GM18951 (cell line): ENCODE measurements at regions not wholly inside any gene's neighbourhood (a gene's known extent, or its start where the extent isn't known, plus 50 kb on each side); places are given as distances from the start of the nearest gene placed in this dataset.
"Not testable (repeated sequence)": the region's sequence is repeated elsewhere in the genome, so short reads cannot be mapped to it uniquely, and the experiment has no call there.

Source experiments
- POLR2A ChIP-seq: IDR thresholded peaks from 4 replicates; pipeline ENCODE4 v1.6.1; 2011; ENCODE audit warnings: mild to moderate bottlenecking; ENCODE audit not compliant: insufficient read length, insufficient read depth; ENCODE audit errors: extremely low read depth
- in situ Hi-C: fragments of 300-500 bp; cut with MboI; formaldehyde crosslinking; loops from one replicate; pipeline ENCODE4 v1.12.0; 2022; ENCODE audit warnings: low sequenced_read_pairs, mixed read lengths, inconsistent platforms; ENCODE audit not compliant: unreplicated experiment

DNA sequence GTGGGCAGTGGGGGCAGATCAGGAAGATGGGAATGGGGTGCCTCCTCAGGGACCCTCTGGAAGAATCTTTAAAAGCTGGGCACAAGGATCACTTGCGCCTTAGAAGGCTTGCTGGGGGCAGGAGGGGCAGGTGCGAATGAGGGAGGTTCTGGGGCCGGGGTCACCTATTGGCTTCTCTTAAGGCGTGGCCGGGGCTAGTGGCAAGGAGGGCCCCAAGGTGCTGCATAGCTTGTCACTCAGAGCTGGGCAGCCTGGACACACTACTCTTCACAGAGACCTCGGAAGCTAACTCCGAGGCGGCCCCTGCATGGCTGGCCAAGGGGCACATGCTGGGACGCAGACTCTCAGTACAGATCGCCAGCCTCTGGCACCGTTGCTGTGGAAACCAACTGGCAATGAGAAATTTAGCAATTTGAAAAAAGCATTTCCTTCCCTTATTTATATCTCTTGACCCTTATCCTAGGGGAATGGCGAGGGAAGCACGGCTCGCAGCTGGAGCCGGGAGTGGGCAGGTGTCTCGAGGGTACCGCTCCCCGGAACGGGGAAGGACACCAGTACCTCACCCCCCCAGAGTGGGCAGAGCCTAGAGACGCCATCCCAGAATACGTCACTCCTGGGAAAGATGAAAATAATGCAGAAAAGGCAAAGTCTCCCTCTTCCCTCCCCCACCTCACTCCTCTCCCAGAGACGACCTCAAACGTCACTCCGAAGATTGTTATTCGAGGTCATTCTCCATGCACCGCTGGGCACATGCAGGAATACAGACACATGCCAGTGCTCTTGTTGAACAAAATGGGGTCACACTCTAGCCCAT lies 188.1 kb downstream of the CTTN start:
- TF ChIP-seq POLR2A = no peak

DNA sequence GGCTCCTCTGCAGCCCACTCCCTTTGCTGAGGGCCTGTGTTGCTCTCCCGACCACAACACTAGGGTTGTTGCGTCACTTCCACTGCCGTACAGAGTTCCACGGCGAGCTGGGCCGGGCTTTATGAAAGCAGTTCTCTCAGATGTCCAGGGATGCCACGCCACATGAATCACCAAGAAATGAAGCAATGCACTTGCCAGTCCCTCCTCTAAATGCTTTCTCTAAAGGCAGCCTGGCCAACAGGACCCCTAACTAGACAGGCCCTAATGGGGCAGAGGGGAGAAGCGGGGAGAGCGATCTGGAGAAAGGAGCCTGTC lies 188.7 kb downstream of the CTTN start:
- in situ Hi-C loops = no loop called here
- no peak for TF ChIP-seq POLR2A

More for the DNA sequence above, 188.1 kb downstream of the CTTN start:
- in situ Hi-C loops = no loop called here

DNA sequence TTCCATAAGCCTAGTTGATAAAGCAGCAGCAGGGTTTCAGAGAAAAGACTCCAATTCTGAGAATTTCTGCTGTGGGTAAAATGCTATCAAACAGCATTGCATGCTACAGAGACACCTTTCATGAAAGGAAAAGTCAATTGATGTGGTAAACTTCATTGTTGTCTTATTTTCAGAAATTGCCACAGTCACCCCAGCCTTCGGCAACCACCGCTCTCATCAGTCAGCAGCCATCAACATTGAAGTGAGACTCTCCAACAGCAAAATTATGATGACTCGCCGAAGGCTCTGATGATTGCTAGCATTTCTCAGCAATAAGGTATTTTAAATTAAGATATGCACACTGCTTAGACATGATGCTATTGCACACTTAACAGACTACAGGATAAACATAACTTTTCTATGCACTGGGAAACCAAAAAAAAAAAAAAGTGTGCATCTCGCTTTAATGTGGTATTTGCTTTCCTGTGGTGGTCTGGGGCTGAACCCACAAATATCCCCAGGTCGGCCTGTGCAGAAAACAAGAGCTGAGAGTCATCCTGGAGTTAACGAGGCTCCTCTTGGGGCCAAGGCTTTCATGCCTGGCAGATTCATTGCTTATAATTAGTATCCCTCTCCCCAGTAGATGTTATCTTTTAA lies 192.1 kb downstream of the CTTN start:
- in situ Hi-C loops = no loop called here
- no peak for TF ChIP-seq POLR2A

DNA sequence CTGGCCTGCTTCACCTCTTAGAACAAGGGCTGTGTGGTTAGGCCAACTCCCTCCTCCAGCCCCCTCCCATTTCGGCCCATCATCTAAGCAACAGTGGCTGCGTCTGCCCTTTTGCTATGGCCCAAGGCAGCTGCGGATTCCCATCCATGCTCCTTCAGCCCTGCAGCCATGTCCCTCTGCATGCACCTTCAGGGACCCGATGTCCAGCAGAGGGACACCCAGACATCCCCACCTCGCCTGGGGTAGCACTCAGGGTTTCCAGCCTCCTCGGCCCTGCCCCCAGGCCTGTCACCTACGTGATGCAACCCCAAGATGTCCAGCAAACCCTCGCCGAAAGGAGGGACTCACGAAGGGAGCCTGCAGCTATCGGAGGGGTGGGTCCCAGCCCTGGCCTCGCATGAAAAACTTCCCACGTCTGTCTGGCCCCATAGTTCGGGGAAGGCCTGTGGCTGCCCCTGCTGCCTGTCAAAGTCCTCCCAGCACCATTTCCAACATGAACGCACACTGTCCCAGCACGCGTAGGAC lies 194.4 kb downstream of the CTTN start:
- in situ Hi-C loops = no loop called here

DNA sequence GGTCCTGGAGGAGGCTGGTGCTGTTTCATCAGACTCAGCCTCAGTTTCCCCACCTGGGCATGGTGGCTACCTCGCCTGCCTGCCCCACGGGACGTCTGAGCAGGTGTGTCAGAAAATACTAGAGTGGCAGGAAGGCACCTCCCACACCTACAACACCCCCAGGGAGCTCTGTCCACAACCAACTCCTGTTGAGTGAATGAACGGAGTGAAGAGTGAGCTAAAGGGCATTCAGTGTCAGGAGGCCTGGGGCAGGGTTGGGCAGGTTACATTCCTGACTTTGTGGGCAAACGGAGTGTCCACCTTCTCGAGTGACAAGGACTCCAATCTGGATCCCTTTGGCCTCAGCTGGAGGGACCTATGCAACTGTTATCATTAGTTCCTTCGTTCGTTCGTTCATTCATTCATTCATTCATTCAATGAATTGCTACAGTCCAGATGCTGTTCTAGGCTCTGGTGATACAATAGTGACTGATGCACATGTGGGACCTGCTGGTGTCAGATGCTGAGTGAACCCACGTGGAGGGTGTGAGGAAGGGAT lies 195.2 kb downstream of the CTTN start:
- no peak for TF ChIP-seq POLR2A
- in situ Hi-C loops = no loop called here

More for the DNA sequence above, 194.4 kb downstream of the CTTN start:
- TF ChIP-seq POLR2A = no peak

DNA sequence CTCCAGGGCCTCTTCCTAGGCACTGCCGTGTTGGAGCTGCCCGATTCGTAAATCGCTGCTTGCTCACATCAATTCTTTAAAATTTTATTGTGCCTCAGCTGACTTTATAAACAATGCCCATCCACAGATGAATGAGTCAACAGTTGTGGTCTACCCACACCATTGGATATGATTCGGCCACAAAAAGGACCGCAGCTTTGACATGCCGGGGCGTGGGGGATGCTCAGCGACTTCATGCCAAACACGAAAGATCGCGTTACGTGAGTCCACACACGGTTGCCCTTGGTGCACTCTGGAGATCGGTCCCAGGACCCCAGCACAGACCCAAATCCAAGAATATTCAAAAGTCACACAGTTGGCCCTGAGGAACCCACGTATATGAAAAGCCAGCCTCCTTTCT lies 195.7 kb downstream of the CTTN start:
- no peak for TF ChIP-seq POLR2A
- in situ Hi-C loops = no loop called here

DNA sequence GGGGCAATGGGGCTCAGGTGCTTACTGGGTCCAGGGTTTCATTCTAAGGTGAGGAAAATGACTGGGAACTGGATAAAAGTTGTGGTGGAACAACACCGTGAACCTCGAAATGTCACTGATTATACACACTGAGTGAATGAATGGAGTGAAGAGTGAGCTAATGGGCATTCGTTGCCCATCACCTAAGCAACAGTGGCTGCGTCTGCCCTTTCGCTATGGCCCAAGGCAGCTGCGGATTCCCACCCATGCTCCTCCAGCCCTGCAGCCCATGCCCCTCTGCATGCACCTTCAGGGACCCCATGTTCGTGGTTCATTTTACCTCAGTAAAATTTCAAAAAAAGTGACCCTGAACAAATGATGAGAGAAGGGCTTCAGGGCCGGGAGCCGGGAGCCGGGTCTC lies 196.3 kb downstream of the CTTN start:
- no peak for TF ChIP-seq POLR2A
- in situ Hi-C loops = no loop called here

DNA sequence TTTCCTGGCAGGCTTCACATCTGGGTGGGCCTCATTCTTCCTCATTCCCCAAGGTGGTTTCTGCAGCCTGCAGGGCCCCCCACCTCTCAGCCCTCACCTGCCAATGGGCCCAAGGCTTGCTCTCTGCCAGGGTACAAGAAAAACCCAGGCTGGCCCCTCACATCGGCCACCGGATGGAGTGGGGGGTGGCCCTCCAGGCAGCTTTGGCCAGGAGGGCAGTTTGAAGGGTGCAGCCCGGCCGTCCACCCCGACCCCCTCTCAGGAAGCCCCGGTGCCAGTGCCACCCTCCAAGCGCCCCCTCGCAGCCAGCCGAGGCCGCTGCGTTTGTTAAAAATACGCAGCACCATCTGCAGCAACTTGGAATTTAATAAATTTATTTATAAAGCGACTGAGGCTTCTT lies 196.7 kb downstream of the CTTN start:
- TF ChIP-seq POLR2A = no peak
- in situ Hi-C loops = no loop called here

DNA sequence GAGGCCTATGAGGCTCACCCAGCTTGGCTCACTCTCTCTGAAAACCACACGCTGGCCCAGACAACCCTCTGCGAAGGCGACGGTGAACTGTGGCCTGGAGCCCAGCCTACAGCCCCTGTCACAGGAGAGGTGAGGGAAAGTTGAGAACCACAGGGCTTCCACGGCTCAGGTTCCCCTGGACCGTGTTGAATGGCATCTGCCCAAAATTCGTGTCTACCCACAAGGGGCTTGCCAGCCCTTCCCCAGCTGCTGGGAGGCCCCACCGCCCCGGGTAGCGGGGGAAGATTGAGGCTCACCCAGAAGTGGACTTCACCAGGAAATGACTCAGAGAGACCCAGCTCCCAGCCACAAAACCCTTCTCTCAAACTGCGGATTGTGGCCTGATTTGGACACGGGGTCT lies 197.1 kb downstream of the CTTN start:
- no peak for TF ChIP-seq POLR2A
- in situ Hi-C loops = no loop called here

DNA sequence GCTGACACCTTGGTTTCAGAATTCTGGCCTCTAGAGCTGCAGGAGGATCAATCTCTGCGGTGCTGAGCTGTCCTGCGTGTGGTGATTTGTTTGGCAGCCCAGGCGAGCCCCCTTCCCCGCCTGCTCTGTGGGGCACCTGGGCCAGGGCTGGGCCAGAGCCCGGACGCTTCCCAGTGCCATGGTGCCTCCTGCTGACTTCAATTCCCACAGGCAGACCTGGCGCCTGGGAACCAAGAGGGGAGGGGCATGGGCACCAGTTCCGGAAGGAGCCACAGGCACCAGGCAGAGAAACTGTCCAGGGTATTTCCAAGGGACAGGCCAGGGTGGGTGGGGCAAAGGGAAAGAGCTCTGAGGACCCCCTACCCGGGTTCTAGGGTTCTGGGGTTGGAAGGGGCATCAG lies 197.8 kb downstream of the CTTN start:
- no peak for TF ChIP-seq POLR2A
- in situ Hi-C loops = no loop called here

DNA sequence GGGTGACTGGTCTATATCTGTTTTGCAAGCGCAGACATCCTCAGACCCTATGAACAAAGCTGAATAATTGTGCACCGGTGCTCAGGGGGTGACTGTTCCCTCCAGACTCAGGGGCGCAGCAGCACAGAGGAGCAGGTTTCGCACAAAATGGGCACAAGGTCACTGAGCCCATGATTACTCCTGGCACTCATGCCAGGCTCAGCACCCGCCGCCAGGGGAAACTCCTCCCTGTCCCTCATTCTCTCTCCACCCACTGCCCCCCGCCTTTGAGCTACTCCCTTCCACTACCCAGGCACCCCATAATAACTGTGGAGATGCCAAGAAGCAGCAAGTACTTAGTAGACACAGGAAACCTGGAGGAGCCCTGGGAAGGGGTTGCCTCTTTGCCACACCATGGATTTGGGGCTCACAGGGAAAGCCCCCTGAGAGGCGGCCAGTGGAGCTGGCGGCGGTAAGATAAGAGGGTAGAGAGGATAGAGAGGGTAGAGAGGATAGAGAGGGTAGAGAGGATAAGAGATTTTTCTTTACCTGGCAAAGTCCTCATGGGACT lies 198.8 kb downstream of the CTTN start:
- TF ChIP-seq POLR2A = no peak
- in situ Hi-C loops = no loop called here

DNA sequence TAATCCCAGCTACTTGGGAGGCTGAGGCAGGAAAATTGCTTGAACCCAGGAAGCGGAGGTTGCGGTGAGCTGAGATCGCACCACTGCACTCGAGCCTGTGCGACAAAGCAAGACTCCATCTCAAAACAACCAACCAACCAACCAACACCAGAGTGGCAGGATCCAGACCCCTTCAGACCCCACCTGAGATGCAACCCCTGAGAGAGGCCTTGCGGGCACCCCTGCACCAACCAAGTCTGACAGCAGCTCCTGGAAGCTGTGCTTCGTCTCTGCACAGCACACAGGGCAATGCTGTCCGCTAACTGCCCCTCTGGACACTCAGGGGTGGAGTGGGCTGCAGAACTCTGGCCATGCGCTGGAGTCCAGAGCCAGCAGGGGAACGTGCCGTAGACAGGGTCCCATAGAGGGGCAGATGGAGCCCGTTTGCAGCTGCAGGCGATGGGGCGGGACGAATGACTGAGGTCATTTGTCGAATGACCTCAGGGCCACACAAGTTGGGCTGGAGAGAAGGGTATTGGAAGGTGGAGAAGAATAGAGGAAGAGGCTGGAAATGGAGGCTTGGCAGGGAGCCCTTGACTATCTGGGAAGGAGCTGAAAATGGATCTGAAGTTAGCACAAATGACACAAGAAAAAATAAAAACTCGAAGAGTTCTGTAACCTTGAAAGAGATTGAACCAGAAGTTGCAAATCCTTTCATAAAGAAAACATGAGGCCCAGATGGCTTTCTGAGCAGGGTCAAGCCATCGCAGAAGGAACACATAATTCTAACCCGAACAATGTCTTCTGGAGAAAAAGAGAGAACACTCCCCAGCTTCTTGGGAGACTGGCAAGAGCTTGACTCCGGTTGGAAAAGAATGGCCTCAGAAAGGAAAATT lies 199.7 kb downstream of the CTTN start:
- in situ Hi-C loops = no loop called here
- TF ChIP-seq POLR2A = no peak

DNA sequence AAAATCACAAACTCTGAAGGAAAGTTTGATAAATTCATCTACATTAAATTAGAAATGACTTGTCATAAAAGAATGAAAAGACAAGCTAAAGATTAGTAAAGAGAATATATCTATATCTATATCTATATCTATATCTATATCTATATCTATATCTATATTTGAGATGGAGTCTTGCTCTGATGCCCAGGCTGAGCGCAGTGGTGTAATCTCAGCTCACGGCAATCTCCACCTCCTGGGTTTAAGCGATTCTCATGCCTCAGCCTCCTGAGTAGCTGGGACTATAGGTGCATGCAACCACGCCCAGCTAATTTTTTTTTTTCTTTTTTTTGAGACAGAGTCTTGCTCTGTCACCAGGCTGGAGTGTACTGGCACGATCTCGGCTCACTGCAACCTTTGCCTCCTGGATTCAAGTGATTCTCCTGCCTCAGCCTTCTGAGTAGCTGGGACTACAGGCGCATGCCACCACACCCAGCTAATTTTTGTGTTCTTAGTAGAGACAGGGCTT lies 202.6 kb downstream of the CTTN start:
- in situ Hi-C loops = not testable (repeated sequence)
